Dermis blood vessel endothelial cell (primary cell): ENCODE measurements at regions not wholly inside any gene's neighbourhood (a gene's known extent, or its start where the extent isn't known, plus 50 kb on each side); places are given as distances from the start of the nearest gene placed in this dataset.
A peak's percentile ranks its signal among the peaks of the same experiment; 100 is the strongest.
"Not testable (repeated sequence)": the region's sequence is repeated elsewhere in the genome, so short reads cannot be mapped to it uniquely, and the experiment has no call there.

ENCODE experiments used
- DNase-seq: peaks from one replicate; pipeline ENCODE4 v3.0.0; 2010

DNA sequence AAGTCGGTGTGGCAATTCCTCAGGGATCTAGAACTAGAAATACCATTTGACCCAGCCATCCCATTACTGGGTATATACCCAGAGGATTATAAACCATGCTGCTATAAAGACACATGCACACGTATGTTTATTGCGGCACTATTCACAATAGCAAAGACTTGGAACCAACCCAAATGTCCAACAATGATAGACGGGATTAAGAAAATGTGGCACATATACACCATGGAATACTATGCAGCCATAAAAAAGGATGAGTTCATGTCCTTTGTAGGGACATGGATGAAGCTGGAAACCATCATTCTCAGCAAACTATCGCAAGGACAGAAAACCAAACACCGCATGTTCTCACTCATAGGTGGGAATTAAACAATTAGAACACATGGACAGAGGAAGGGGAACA, 80.6 kb upstream of the ST3GAL5 start:
- not testable (repeated sequence) for DNase-seq

DNA sequence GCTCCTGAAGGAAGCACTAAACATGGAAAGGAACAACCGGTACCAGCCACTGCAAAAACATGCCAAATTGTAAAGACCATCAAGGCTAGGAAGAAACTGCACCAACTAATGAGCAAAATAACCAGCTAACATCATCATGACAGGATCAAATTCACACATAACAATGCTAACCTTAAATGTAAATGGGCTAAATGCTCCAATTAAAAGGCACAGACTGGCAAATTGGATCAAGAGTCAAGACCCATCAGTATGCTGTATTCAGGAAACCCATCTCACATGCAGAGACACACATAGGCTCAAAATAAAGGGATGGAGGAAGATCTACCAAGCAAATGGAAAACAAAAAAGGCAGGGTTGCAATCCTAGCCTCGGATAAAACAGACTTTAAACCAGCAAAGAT, 77.0 kb upstream of the ST3GAL5 start:
- DNase-seq: not testable (repeated sequence)

DNA sequence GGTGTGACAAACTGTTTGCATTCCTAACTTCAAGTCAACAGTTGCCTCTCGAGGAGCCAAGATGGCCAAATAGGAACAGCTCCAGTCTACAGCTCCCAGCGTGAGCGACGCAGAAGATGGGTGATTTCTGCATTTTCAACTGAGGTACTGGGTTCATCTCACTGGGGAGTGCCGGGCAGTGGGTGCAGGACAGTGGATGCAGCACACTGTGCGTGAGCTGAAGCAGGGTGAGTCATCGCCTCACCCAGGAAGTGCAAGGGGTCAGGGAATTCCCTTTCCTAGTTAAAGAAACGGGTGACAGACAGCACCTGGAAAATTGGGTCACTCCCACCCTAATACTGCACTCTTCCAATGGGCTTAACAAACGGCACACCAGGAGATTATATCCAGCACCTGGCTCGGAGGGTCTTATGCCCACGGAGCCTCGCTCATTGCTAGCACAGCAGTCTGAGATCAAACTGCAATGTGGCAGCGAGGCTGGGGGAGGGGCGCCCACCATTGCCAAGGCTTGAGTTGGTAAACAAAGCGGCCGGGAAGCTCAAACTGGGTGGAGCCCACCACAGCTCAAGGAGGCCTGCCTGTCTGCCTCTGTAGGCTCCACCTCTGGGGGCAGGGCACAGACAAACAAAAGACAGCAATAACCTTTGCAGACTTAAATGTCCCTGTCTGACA, 75.1 kb upstream of the ST3GAL5 start:
- DNase-seq: not testable (repeated sequence)

DNA sequence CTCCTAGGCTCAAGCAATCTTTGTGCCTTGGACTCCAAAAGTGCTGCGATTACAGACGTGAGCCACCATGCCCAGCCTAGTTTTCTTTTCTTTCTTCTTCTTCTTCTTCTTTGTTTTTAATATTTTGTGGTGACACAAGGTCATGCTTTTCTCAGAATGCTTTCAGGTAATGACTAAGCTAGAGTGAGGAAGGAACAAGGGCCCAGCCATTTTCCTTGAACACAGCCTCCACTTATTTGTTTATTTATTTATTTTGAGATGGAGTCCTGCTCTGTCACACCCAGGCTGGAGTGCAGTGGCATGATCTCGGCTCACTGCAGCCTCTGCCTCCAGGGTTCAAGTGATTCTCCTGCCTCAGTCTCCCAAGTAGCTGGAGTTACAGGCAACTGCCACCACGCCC, 74.3 kb upstream of the ST3GAL5 start:
- no peak for DNase-seq

DNA sequence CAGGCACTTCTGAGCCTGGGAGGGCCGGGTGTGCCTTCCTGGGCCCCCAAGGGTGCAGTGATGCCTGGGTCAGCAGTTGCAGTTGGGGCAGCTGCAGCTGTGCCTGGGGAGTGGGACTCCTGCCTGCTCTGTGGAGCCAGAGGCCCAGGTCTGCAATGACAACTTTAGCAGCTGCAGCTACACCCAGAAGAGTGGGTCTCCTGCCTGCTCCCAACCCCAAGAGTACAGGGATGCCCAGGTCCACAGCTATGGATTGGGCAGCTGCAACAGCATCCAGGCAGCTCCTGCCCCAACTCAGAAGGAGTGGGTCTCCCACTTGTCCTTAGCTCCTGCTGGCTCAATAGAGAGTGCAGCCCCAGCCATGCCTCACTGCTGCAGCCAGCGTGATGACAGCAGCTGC, 73.0 kb upstream of the ST3GAL5 start:
- no peak for DNase-seq

DNA sequence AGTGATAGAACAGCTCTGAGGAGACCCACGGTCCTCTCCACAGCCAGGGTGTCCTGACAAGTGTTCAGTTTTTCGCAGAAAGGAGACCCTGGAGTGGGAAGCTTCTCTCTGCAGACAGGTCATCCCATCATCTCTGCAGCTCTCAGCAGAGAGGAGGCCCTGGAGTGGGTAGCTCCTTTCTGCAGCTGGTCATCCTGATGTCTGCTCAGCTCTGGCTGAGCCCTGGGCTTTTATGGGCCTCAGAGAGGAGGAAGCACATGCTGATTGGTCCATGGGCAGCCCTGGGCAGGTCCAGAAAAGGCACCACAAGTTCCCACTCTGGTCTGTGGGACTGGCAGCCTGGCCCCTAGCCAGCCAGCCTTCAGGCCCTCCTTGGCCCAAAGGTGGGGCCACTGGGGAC, 72.3 kb upstream of the ST3GAL5 start:
- DNase-seq: no peak

DNA sequence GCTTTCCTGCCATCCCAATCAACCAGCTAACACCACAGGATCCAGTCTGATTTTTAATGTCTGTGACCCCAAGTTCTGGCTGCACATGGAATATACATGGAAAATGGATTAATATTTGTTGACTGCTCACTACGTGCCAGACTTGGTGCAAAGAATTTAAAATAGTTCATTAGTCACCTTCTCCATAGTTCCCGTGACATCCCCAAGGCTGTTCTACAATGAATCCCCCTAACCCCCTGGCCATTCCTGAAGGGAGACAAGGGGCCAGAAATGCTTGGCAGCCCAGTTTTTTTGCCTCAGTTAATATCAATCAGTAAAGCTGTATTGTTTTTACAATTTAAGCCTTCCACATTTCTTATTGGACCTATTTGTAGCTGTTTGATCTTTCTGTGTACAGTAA, 71.0 kb upstream of the ST3GAL5 start:
- DNase-seq: no peak

DNA sequence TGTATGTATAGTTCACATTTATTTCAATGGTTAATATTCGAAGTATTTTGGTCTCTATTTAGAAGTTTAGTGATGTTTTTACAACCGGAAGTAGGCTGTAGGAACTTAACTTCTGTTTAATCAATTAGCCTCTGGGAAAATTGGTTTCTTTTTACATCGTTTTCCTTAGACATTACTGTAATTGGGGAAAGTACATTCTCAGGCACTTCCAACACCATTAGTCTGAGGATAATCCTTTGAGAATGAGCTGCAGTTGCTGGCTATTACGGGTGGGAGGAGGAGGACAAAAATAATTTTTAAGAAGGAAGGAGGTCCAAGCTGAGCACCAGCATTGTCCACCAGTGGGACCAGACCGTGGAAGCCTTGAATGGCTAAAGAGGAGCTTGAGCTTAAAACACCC, 70.4 kb upstream of the ST3GAL5 start:
- no peak for DNase-seq

DNA sequence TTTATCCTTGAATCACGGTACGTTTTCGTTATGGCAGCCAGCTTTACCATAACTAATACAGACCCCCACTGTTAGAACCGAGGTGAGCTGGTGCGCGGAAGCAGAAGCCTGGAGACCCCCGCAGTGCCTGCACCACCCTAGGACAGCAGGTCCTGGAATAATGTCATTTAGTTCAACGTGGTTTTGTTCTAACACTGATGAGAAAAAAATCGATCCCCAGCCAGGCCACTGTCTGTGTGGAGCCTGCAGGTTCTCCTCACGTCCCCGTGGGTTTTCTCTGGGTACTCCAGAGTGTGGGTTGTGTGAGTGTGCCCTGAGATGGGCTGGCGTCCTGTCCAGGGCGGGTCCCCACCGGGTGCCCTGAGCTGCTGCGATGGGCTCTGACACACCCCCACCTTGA, 69.9 kb upstream of the ST3GAL5 start:
- DNase-seq: no peak

DNA sequence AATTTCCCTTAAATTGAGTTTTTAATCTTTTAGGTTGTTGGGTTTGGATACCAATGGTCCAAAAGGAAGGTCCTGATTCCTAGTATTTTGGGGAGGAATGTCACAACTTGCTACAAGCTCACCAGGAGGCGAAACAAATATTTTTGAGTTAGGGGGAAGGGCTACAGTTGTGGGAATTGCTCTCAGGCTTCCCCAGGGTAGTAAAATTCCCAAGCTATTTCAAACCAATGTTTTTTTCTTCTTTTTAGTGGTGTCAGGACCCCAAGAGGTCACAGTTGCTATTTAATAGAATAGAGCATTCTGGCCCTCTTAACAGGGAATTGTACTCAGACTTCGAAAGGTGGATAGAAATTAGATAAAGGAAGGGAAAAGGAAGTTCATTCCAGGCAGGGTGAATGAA, 68.5 kb upstream of the ST3GAL5 start:
- DNase-seq: no peak

DNA sequence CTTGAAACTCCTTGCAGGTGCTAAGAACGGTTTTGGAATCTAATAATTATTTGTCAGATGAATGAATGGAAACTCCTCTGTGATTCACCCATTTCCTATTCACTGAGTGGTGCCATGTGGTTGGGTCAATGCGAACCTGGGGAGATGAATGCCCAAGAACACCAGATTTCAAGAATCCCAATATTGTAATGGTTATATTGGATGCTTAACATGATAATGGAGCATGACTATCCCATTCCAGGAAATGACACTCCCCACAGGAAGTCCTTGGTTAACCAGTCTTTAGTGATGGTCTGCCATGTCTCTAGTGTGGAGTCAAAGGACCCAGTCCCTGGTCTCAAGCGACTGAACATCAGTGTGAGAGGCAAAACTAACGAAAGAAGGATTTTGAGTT, 67.9 kb upstream of the ST3GAL5 start:
- peak; percentile 20 for DNase-seq

DNA sequence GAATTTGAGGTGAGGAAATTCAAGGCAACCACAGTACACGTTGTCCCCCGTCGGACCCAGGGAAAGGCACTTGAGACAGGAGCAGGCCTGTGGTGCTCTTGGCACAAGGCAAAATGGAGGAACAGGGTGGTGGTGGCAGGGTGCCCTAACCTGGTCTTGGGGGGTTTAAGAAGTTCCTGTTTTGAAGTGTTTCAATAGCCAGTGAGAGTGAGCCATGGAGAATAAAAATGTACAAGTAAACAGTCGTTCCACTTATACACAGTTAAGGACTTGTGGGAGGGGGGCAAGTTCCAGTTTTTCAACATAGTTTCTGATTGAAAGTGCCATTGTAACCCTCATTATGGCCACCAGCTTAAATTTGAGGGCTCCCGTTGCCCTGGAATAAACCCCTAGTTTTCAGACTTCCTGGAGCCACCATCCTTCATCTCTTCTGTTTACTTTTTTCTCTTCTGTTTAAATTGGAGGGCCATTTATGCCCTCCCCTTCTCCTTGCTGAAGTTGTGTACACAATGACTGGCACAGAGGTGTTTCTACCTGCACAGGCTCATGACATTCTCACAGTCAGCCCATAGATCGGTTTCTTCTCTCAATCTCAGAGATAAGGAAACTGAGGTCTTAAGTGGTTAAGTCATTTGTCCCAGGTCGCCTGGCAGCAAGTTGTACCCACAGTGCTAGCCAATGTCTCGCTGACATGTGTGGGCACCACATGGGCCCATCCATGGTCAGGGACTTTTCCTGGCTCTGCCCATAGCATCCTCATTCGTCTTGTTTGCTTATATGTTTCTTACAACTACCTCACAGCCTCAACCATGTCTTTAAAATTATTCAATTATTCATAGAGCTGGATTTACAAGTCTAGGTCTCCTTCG, 66.0 kb upstream of the ST3GAL5 start:
- no peak for DNase-seq

DNA sequence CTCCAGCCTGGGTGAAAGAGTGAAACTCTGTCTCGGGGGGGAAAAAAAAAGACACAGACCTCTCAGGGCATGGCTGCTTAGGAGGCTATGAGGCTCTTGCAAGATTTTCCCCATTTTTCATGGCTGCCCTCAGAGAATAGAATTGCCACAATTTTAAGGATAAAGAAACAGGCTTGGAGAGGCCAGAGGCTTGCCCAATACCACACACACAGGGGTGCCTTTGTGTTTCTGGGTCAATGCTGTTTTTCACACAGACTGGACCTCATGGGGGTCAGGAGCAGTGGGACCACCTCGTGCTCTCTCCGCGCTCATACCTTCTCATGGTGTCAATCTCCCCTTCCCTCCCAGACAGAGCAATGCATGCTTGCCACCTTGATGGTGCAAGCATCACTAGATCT, 65.4 kb upstream of the ST3GAL5 start:
- DNase-seq: no peak

DNA sequence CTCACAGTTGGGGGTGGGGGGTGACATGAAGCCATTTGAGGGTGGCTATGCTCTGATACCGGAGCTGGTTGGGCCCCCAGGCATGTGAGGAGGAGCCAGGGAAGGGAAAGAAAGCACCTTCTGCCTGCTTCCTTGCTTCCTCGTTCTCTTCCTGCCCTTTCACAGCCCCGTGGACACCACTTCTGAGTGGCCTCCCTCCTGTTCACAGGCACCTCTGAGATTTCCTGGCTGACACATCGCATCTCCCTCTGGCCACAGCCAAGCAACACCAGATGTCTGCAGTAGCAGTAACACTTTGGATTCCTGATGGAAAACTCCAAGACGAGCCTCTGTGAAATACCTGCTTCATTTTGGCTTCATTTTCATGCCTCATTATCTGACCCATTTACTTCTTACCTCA, 64.7 kb upstream of the ST3GAL5 start:
- DNase-seq: no peak

DNA sequence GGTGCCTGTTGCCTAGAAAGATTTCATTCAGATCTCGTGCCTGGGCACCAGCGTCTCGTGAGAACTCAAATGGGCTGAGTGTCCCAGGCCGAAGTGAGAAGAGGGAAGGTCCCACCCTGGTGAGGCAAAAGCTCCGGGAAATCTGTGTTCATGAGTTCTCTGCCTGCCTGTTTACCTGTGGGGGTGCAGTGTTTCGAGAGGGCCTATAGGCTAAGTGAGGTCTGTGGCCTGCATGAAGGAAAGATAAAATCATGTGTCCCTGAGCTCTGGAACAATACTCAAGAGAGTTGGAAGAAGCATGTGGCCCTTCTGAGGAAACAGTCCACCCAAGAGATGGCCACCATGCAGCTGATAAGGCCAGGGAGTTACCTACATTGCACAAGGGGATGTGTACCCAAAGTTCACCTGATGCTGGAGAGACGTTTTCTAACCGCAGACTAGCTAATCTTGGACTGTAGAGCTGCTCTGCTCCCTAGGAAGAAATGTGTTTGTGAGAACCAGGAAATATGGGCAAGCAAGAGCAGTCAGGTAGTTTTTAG, 63.5 kb upstream of the ST3GAL5 start:
- no peak for DNase-seq

DNA sequence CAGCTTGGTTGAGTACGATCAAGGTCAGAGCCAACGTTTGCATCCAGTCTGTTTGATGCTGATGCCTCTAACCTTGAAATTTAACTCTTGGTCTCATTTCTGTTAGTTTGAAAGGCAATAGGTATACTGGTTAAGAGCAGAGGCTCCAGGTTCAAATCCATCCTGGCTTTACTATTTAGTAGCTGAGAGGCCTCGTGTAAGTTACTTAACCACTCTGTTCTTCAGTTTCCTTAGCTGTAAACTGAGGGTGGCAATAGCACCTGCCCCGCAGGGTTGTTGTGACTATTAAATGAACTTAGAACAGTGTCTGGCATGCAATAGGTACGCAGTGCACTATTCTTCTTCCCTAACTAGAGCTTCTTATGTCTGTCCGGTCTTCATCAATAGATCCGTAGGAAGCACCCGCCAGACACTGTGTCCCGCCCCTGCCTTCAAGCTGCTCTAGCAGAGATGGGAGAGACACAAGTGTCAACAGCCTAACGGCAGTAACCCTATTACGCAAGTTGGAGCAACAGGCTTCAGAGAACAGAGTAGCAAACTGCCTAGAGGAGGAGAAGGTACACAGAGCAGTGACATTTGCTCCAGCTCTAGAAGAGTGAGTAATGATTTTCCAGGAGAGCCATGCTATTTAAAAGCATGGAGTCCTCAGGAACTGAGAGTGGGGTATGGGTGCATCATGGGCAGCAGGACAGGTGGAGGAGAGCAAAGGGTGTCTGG, 62.7 kb upstream of the ST3GAL5 start:
- no peak for DNase-seq

DNA sequence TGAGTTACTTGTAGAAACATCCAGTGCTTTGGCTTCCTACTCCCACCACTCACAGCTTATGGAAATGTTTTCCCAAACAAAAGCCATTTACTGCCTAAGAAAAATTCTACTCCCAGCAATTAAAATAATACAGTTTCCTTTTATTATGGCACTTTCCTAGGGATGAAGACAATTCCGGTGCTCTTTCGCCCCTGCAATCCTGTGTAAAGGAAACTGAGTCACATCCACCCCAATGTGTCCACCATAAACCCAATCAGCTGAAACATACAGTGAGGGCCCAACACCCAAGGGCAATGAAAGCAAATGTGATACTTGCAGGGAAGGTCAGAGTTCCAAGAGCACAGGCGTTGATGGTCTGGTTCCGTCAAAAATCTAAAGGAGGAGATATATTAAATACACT, 62.0 kb upstream of the ST3GAL5 start:
- peak; percentile 73 for DNase-seq

DNA sequence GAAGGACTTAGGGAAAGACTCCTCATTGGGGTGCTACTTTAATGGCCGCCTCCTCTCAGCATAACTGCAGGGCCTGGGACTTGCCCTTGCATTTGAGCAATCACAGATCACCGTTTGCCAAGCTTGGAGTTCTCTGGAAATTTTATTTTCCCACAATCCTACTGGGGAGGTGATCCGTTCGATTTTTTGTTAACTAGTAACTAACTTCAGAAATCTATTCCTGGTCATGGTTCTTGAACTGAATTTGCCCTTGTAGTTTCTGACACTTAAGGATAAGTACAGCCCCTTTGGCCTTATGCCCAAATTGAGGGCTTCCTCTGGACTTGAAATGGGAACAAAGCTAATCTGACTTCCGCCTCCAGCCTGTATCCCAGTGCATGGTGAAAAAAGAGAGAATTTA, 60.5 kb upstream of the ST3GAL5 start:
- DNase-seq: peak; percentile 73

DNA sequence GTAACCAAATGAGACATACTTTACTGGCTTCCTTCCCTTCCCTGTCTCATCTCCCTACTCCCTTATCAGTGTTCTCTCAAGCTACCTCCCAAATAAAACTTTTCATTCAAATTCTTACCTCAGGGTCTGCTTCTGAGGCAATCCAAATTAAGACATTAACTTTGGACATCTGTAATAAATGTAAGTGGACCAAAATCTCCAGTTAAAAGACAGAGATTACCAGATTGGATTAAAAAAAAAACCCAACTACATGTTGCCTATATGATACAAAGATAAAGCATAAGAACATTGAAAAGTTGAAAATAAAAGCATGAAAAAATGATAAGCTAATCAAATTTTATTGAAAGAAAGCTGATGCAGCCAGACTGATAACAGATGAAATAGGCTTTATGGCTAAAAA, 58.8 kb upstream of the ST3GAL5 start:
- no peak for DNase-seq

DNA sequence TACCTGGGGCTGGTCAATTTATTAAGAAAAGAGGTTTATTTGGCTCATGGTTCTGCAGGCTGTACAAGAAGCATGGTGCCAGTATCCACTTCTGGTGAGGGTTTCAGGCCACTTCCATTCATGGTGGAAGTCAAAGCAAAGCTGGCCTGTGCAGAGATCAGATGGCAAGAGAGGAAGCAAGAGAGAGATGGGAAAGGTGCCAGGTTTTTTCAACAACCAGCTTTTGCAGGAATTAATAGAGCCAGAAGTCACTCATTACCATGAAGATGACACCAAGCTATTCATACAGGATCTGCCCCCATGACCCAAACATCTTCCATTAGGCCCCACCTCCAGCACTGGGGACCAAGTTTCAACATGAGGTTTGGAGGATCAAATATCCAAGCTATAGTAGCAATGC, 56.8 kb upstream of the ST3GAL5 start:
- DNase-seq: no peak

DNA sequence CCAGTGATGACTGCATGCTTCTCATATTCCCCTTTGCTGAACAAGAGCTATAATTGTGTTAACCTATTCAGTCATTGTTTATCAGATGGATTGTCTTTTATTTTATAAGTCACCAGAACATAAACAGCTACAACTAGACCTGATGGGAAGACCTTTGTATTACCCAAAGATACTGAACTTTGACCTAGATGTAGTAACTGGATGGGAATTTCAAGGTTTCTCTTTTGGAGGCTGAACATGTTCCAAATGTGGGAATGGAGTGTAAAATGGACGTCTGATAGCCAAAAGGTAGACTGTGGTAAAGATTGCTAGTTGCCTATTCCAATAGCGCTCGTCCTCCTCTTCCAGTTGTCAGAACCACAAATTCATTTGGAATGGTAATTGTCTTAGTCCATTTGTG, 56.4 kb upstream of the ST3GAL5 start:
- no peak for DNase-seq

DNA sequence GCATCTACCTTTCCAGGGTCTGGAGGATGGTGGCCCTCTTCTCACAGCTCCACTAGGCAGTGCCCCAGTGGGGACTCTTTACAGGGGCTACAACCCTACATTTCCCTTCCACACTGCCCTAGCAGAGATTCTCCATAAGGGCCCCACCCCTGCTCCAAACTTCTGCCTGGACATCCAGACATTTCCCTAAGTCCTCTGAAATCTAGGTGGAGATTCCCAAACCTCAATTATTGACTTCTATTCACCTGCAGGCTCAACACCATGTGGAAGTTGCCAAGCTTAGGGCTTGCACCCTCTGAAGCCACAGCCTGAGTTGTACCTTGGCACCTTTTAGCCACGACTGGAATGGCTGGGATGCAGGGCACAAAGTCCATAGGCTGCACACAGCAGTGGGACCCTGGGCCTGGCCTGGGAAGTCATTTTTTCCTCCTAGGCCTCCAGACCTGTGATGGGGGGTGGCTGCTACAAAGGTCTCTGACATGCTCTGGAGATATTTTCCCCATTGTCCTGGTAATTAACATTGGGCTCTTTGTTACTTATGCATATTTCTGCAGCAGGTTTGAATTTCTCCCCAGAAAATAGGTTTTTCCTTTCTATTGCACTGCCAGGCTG, 53.7 kb upstream of the ST3GAL5 start:
- DNase-seq: no peak

DNA sequence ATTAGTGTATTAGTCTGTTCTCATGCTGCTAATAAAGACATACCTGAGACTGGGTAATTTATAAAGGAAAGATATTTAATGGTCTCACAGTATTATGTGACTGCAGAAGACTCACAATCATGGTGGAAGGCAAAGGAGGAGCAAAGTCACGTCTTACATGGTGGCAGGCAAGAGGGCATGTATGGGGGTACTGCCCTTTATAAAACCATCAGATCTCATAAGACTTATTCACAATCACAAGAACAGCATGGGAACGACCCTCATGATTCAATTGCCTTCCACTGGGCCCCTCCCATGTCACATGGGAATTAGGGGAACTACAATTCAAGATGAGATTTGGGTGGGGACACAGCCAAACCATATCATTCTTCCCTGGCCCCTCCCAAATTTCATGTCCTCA, 52.7 kb upstream of the ST3GAL5 start:
- not testable (repeated sequence) for DNase-seq
